ENCODE measurements at regions not wholly inside any gene's neighbourhood (a gene's known extent, or its start where the extent isn't known, plus 50 kb on each side); places are given as distances from the start of the nearest gene placed in this dataset.

DNA sequence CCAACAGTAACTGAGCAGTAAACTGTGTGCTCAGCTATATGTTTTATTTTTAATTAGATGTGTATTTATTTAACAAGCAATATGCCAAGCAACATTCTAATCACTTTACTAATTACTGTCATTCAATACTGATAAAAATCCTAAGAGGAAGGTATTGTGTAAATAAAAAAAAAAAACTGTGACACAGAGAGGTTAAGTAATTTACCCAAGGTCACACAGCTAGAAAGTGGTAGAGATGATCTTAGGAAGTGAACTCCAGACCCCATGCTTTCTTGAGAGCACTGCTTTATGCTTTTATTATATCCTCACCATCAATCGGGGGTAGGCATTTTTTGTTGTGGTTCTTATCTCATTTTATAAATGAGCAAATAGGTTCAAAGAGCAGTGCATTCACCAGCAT is 417.1 kb downstream of the RAB28 start:
- TF ChIP-seq POLR2A (IDR thresholded peaks at IDR 0.05), result no peak
- TF ChIP-seq, protein P1, sequence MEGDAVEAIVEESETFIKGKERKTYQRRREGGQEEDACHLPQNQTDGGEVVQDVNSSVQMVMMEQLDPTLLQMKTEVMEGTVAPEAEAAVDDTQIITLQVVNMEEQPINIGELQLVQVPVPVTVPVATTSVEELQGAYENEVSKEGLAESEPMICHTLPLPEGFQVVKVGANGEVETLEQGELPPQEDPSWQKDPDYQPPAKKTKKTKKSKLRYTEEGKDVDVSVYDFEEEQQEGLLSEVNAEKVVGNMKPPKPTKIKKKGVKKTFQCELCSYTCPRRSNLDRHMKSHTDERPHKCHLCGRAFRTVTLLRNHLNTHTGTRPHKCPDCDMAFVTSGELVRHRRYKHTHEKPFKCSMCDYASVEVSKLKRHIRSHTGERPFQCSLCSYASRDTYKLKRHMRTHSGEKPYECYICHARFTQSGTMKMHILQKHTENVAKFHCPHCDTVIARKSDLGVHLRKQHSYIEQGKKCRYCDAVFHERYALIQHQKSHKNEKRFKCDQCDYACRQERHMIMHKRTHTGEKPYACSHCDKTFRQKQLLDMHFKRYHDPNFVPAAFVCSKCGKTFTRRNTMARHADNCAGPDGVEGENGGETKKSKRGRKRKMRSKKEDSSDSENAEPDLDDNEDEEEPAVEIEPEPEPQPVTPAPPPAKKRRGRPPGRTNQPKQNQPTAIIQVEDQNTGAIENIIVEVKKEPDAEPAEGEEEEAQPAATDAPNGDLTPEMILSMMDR (IDR thresholded peaks at IDR 0.05), result no peak
- no peak for TF ChIP-seq EP300 (IDR thresholded peaks at IDR 0.05)
